Activated CD4-positive, alpha-beta T cell treated with anti-CD3 and anti-CD28 coated beads, Interleukin-2, amount 10 ng/mL, durations not matched to agents 7 days and 5 days (primary cell): ENCODE measurements at regions not wholly inside any gene's neighbourhood (a gene's known extent, or its start where the extent isn't known, plus 50 kb on each side); places are given as distances from the start of the nearest gene placed in this dataset.
"Not testable (repeated sequence)": the region's sequence is repeated elsewhere in the genome, so short reads cannot be mapped to it uniquely, and the experiment has no call there.

Source experiments
- CTCF ChIA-PET: fragments of 350-600 bp; sonication (Branson Sonifier 250); formaldehyde crosslinking; loops from one replicate; lab custom pipeline; 2021; ENCODE audit warnings: antibody characterized with exemption; lab: Charles Lee
- POLR2A ChIA-PET: fragments of 350-600 bp; sonication (Branson Sonifier 250); formaldehyde crosslinking; loops from one replicate; lab custom pipeline; 2021; ENCODE audit warnings: antibody characterized with exemption; lab: Charles Lee
- DNase-seq: peaks from one replicate; pipeline ENCODE4 v3.0.0-alpha.2; 2020
- H3K27ac Mint-ChIP-seq: one replicate; pipeline ENCODE4 v1.8.0; 2021; ENCODE audit warnings: mild to moderate bottlenecking, moderate library complexity, mixed read lengths
- H3K27me3 Mint-ChIP-seq: one replicate; pipeline ENCODE4 v1.8.0; 2021; ENCODE audit warnings: mixed read lengths
- H3K36me3 Mint-ChIP-seq: one replicate; pipeline ENCODE4 v1.8.0; 2021; ENCODE audit warnings: low read depth, mixed read lengths
- H3K4me1 Mint-ChIP-seq: one replicate; pipeline ENCODE4 v1.8.0; 2021; ENCODE audit warnings: mixed read lengths
- H3K4me3 Mint-ChIP-seq: one replicate; pipeline ENCODE4 v1.8.0; 2021; ENCODE audit warnings: mild to moderate bottlenecking, moderate library complexity, mixed read lengths
- H3K9me3 Mint-ChIP-seq: one replicate; pipeline ENCODE4 v1.8.0; 2021; ENCODE audit warnings: mixed read lengths

- CTCF ChIA-PET: no interaction called here
- Mint-ChIP-seq H3K9me3 (no peaks in the 10 kb centered on the region), H3K4me3 (no peak overlapping the region), H3K4me1 (no peaks in the 10 kb centered on the region), H3K27ac (no peak overlapping the region), H3K27me3 (no peaks in the 10 kb centered on the region), H3K36me3 (no peaks in the 10 kb centered on the region)
- DNase-seq: no peak
- POLR2A ChIA-PET: no interaction called here
These were observed 304.9 kb upstream of the POU1F1 start for GRCh38 chr3:87581240-87581639.

GRCh38 chr3:87576752-87577151 lies 300.4 kb upstream of the POU1F1 start:
- ChIA-PET POLR2A (no interaction called here), CTCF (no interaction called here)
- Mint-ChIP-seq H3K36me3 (no peaks in the 10 kb centered on the region), H3K9me3 (no peaks in the 10 kb centered on the region), H3K4me3 (no peak overlapping the region), H3K4me1 (no peaks in the 10 kb centered on the region), H3K27ac (no peak overlapping the region), H3K27me3 (no peaks in the 10 kb centered on the region)
- DNase-seq: no peak

GRCh38 chr3:87575550-87575949 lies 299.2 kb upstream of the POU1F1 start:
- H3K4me3 Mint-ChIP-seq: no peak overlapping the region
- no peaks in the 10 kb centered on the region for H3K27me3 Mint-ChIP-seq

GRCh38 chr3:87568331-87568730 lies 291.9 kb upstream of the POU1F1 start:
- DNase-seq: no peak
- no peaks in the 10 kb centered on the region for H3K9me3 Mint-ChIP-seq
- H3K27ac Mint-ChIP-seq: no peak overlapping the region
- H3K4me3 Mint-ChIP-seq: no peak overlapping the region
- ChIA-PET CTCF (no interaction called here), POLR2A (no interaction called here)
- no peaks in the 10 kb centered on the region for H3K27me3 Mint-ChIP-seq
- no peaks in the 10 kb centered on the region for H3K36me3 Mint-ChIP-seq
- H3K4me1 Mint-ChIP-seq: no peaks in the 10 kb centered on the region

More at GRCh38 chr3:87575550-87575949, 299.2 kb upstream of the POU1F1 start:
- ChIA-PET CTCF (no interaction called here), POLR2A (no interaction called here)
- Mint-ChIP-seq H3K27ac (no peak overlapping the region), H3K4me1 (no peaks in the 10 kb centered on the region), H3K9me3 (no peaks in the 10 kb centered on the region), H3K36me3 (no peaks in the 10 kb centered on the region)
- no peak for DNase-seq

GRCh38 chr3:87564438-87564837 lies 288.1 kb upstream of the POU1F1 start:
- ChIA-PET POLR2A (no interaction called here), CTCF (no interaction called here)
- no peaks in the 10 kb centered on the region for H3K9me3 Mint-ChIP-seq
- H3K36me3 Mint-ChIP-seq: no peaks in the 10 kb centered on the region
- no peaks in the 10 kb centered on the region for H3K27me3 Mint-ChIP-seq
- H3K4me3 Mint-ChIP-seq: no peak overlapping the region
- no peaks in the 10 kb centered on the region for H3K4me1 Mint-ChIP-seq
- no peak for DNase-seq
- H3K27ac Mint-ChIP-seq: no peak overlapping the region

GRCh38 chr3:87563712-87564111 lies 287.3 kb upstream of the POU1F1 start:
- no peaks in the 10 kb centered on the region for H3K36me3 Mint-ChIP-seq

GRCh38 chr3:87558492-87558891 lies 282.1 kb upstream of the POU1F1 start:
- Mint-ChIP-seq H3K4me1 (no peaks in the 10 kb centered on the region), H3K4me3 (no peak overlapping the region), H3K27me3 (no peaks in the 10 kb centered on the region), H3K36me3 (no peaks in the 10 kb centered on the region), H3K9me3 (no peaks in the 10 kb centered on the region), H3K27ac (no peak overlapping the region)
- DNase-seq: no peak
- ChIA-PET CTCF (no interaction called here), POLR2A (no interaction called here)

More at GRCh38 chr3:87563712-87564111, 287.3 kb upstream of the POU1F1 start:
- H3K4me1 Mint-ChIP-seq: no peaks in the 10 kb centered on the region
- H3K4me3 Mint-ChIP-seq: no peak overlapping the region
- no peaks in the 10 kb centered on the region for H3K27me3 Mint-ChIP-seq
- no peak overlapping the region for H3K27ac Mint-ChIP-seq
- ChIA-PET CTCF (no interaction called here), POLR2A (no interaction called here)
- DNase-seq: no peak
- no peaks in the 10 kb centered on the region for H3K9me3 Mint-ChIP-seq

GRCh38 chr3:87555290-87555689 lies 278.9 kb upstream of the POU1F1 start:
- Mint-ChIP-seq H3K4me1 (no peaks in the 10 kb centered on the region), H3K9me3 (no peaks in the 10 kb centered on the region), H3K27me3 (no peaks in the 10 kb centered on the region), H3K36me3 (no peaks in the 10 kb centered on the region), H3K4me3 (no peak overlapping the region), H3K27ac (no peak overlapping the region)
- DNase-seq: no peak
- ChIA-PET POLR2A (no interaction called here), CTCF (no interaction called here)

- no peak for DNase-seq
- no peaks in the 10 kb centered on the region for H3K27me3 Mint-ChIP-seq
- no peaks in the 10 kb centered on the region for H3K4me1 Mint-ChIP-seq
- no peaks in the 10 kb centered on the region for H3K9me3 Mint-ChIP-seq
- CTCF ChIA-PET: no interaction called here
- no peak overlapping the region for H3K27ac Mint-ChIP-seq
- H3K36me3 Mint-ChIP-seq: no peaks in the 10 kb centered on the region
- POLR2A ChIA-PET: no interaction called here
- H3K4me3 Mint-ChIP-seq: no peak overlapping the region
These were observed 276.7 kb upstream of the POU1F1 start for GRCh38 chr3:87553058-87553457.

GRCh38 chr3:87550892-87551291 lies 274.5 kb upstream of the POU1F1 start:
- POLR2A ChIA-PET: no interaction called here
- Mint-ChIP-seq H3K9me3 (no peaks in the 10 kb centered on the region), H3K4me1 (no peaks in the 10 kb centered on the region), H3K27ac (no peak overlapping the region), H3K27me3 (no peaks in the 10 kb centered on the region), H3K4me3 (no peak overlapping the region), H3K36me3 (no peaks in the 10 kb centered on the region)
- DNase-seq: no peak
- CTCF ChIA-PET: no interaction called here

GRCh38 chr3:87549208-87549607 lies 272.8 kb upstream of the POU1F1 start:
- DNase-seq: no peak
- POLR2A ChIA-PET: no interaction called here
- Mint-ChIP-seq H3K27me3 (no peaks in the 10 kb centered on the region), H3K4me1 (no peaks in the 10 kb centered on the region), H3K27ac (no peak overlapping the region), H3K36me3 (no peaks in the 10 kb centered on the region), H3K9me3 (no peaks in the 10 kb centered on the region), H3K4me3 (no peak overlapping the region)
- CTCF ChIA-PET: no interaction called here

- Mint-ChIP-seq H3K9me3 (no peaks in the 10 kb centered on the region), H3K27ac (no peak overlapping the region), H3K4me3 (no peak overlapping the region), H3K27me3 (no peaks in the 10 kb centered on the region), H3K4me1 (no peaks in the 10 kb centered on the region), H3K36me3 (no peaks in the 10 kb centered on the region)
- no peak for DNase-seq
- ChIA-PET POLR2A (no interaction called here), CTCF (no interaction called here)
These were observed 271.9 kb upstream of the POU1F1 start for GRCh38 chr3:87548271-87548670.

GRCh38 chr3:87546216-87546615 lies 269.8 kb upstream of the POU1F1 start:
- Mint-ChIP-seq H3K27ac (no peak overlapping the region), H3K27me3 (no peaks in the 10 kb centered on the region), H3K4me3 (no peak overlapping the region), H3K36me3 (no peaks in the 10 kb centered on the region), H3K9me3 (no peaks in the 10 kb centered on the region), H3K4me1 (no peaks in the 10 kb centered on the region)
- CTCF ChIA-PET: no interaction called here
- DNase-seq: no peak
- POLR2A ChIA-PET: no interaction called here

- H3K27me3 Mint-ChIP-seq, H3K27ac Mint-ChIP-seq, H3K36me3 Mint-ChIP-seq, H3K4me1 Mint-ChIP-seq, DNase-seq, H3K4me3 Mint-ChIP-seq, POLR2A ChIA-PET, H3K9me3 Mint-ChIP-seq, CTCF ChIA-PET: not testable (repeated sequence)
These were observed 267.0 kb upstream of the POU1F1 start for GRCh38 chr3:87543408-87543807.
